Neural progenitor cell (in vitro differentiated cells): ENCODE measurements at regions not wholly inside any gene's neighbourhood (a gene's known extent, or its start where the extent isn't known, plus 50 kb on each side); places are given as distances from the start of the nearest gene placed in this dataset.

Source experiments
- EZH2phosphoT487 ChIP-seq: fragments of 200-600 bp; sonication (generic); IDR thresholded peaks from 2 replicates; pipeline ENCODE4 v1.6.1; 2017; ENCODE audit warnings: antibody characterized with exemption
- TF ChIP-seq, protein P1 (sequence below): fragments of 200-600 bp; sonication (generic); IDR thresholded peaks from 2 replicates; pipeline ENCODE4 v1.5.1; 2017; ENCODE audit warnings: antibody characterized with exemption, mild to moderate bottlenecking

GRCh38 chr6:4300917-4301316 is 165.5 kb upstream of the ECI2 start:
- TF ChIP-seq, protein P1, sequence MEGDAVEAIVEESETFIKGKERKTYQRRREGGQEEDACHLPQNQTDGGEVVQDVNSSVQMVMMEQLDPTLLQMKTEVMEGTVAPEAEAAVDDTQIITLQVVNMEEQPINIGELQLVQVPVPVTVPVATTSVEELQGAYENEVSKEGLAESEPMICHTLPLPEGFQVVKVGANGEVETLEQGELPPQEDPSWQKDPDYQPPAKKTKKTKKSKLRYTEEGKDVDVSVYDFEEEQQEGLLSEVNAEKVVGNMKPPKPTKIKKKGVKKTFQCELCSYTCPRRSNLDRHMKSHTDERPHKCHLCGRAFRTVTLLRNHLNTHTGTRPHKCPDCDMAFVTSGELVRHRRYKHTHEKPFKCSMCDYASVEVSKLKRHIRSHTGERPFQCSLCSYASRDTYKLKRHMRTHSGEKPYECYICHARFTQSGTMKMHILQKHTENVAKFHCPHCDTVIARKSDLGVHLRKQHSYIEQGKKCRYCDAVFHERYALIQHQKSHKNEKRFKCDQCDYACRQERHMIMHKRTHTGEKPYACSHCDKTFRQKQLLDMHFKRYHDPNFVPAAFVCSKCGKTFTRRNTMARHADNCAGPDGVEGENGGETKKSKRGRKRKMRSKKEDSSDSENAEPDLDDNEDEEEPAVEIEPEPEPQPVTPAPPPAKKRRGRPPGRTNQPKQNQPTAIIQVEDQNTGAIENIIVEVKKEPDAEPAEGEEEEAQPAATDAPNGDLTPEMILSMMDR: no peak
- no peak for TF ChIP-seq EZH2phosphoT487
